ENCODE measurements at regions not wholly inside any gene's neighbourhood (a gene's known extent, or its start where the extent isn't known, plus 50 kb on each side); places are given as distances from the start of the nearest gene placed in this dataset.

DNA sequence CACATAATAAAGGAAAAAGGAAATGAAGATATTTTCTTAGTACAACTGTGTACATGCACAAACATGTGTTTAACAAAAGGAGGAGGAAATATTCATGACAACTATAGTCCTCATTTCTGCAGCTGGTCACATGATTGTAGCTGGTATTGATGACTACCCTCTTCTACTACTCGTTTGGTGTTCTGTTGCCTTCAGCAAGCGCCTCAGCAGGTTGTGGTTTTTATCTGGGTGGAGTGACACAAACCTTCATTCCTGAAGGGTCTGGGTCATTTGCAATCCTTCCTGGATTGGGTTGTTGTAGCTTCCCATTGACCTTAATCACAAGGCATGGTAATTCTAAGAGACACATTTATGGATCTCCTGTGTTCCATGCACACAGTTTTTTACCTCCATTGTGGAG is 1009.9 kb upstream of the USP15 start:
- TF ChIP-seq CTCF (IDR thresholded peaks at IDR 0.05) (no peak), MAX (CRISPR knock-in tag; IDR thresholded peaks at IDR 0.05) (no peak), ATF3 (CRISPR knock-in tag; conservative IDR thresholded peaks at IDR 0.05) (no peak), ZNF121 (CRISPR knock-in tag; IDR thresholded peaks at IDR 0.05) (no peak), CREB1 (CRISPR knock-in tag; IDR thresholded peaks at IDR 0.05) (no peak), FOXJ3 (CRISPR knock-in tag; IDR thresholded peaks at IDR 0.05; ENCODE audit: borderline replicate concordance) (no peak), JUN (CRISPR knock-in tag; IDR thresholded peaks at IDR 0.05) (no peak), ZNF232 (CRISPR knock-in tag; IDR thresholded peaks at IDR 0.05) (no peak), SP1 (CRISPR knock-in tag; conservative IDR thresholded peaks at IDR 0.05) (no peak), PREB (CRISPR knock-in tag; IDR thresholded peaks at IDR 0.05; ENCODE audit: borderline replicate concordance) (no peak)
- TF ChIP-seq, protein P1, sequence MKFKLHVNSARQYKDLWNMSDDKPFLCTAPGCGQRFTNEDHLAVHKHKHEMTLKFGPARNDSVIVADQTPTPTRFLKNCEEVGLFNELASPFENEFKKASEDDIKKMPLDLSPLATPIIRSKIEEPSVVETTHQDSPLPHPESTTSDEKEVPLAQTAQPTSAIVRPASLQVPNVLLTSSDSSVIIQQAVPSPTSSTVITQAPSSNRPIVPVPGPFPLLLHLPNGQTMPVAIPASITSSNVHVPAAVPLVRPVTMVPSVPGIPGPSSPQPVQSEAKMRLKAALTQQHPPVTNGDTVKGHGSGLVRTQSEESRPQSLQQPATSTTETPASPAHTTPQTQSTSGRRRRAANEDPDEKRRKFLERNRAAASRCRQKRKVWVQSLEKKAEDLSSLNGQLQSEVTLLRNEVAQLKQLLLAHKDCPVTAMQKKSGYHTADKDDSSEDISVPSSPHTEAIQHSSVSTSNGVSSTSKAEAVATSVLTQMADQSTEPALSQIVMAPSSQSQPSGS (CRISPR knock-in tag; IDR thresholded peaks at IDR 0.05; ENCODE audit: borderline replicate concordance, low read depth) = no peak
